ENCODE measurements at regions not wholly inside any gene's neighbourhood (a gene's known extent, or its start where the extent isn't known, plus 50 kb on each side); places are given as distances from the start of the nearest gene placed in this dataset.

DNA sequence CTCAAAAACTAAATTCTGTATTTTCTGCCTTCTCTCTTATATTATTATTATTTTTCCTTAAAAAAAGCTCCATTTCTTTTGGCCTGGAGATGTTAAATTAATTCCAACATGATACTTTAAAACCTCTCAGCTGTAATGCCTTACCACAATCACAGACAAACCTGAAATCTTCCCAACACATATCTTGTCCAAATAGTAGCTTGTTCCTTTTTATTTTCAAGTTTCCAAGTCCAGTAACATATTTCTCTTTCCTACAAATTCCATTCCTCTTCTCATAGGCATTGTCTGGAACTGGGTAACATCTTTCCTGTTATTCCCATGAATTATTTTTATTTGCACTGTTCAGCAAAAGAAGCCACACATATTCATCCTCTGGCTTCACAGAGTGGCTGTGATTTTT, 137.0 kb downstream of the SLITRK6 start:
- no peak for DNase-seq

DNA sequence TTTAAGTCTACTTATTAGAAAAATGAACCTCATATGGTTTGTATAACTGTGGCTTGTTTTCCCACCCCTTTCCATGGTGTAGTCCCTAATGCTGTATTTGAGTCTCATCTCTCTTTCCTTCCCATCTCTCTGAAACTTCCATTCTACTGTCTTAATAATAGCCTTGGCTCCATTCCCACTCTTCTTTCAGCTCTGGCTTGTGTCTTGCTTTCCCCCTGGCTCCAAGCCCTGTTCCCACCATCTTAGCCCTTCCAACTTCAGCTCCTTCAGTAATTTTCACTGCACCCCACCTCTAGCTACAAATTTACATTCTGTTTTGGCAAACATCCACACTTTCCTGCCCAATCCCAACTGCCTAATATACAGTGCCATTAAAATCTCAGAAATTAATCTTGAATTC, 137.5 kb downstream of the SLITRK6 start:
- no peak for DNase-seq

DNA sequence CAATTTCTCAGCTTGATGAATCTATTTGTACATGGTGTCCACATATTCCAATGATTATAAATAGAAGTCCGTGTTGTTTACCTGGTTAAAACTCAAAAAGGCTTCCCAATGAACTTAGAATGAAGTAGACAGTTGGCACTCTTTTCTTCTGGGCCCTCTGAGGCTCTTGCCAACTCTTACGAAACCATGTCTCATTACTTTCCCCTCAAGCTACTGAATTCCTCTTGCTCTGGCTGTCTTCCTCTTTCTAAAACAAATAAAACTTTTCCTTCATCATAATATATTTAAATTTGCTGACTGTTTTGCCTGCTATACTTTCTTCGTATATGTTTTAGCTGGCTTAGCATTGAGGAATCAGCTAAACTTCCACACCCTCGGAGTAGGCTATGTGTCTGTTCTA, 139.7 kb downstream of the SLITRK6 start:
- DNase-seq = no peak

DNA sequence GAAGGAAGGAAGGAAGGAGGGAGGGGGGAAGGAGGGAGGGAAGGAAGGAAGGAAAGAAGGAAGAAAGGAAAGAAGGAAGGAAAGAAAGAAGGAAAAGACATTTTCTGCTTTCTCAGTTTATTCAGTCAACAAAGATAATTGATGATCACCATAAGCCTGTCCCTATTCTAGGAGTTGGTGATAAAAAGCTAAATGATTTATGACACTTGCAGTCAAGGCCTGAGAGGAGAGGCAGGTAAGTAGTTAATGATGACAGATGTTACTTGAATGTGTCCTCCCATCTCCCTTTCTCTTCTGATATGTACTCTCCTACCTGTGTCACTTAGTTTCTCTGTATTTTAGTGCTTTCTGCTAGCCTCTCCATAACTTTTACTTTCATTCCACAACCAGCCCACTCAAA, 141.3 kb downstream of the SLITRK6 start:
- DNase-seq = no peak

GRCh38 chr13:85655040-85655439, 144.2 kb downstream of the SLITRK6 start:
- no peak for DNase-seq

- no peak for DNase-seq
Measured at GRCh38 chr13:85654227-85654626, 145.0 kb downstream of the SLITRK6 start.

GRCh38 chr13:85653681-85654080, 145.5 kb downstream of the SLITRK6 start:
- no peak for DNase-seq

- DNase-seq = no peak
Measured at GRCh38 chr13:85652491-85652890, 146.7 kb downstream of the SLITRK6 start.

GRCh38 chr13:85651440-85651839, 147.8 kb downstream of the SLITRK6 start:
- DNase-seq = no peak

GRCh38 chr13:85650613-85651012, 148.6 kb downstream of the SLITRK6 start:
- DNase-seq = no peak

- no peak for DNase-seq
Measured at GRCh38 chr13:85640727-85641126, 158.5 kb downstream of the SLITRK6 start.

- no peak for DNase-seq
Measured at GRCh38 chr13:85638815-85639393, 160.3 kb downstream of the SLITRK6 start.

- DNase-seq = no peak
Measured at GRCh38 chr13:85638265-85638664, 161.0 kb downstream of the SLITRK6 start.

- DNase-seq = no peak
Measured at GRCh38 chr13:85632526-85633195, 166.6 kb downstream of the SLITRK6 start.

DNA sequence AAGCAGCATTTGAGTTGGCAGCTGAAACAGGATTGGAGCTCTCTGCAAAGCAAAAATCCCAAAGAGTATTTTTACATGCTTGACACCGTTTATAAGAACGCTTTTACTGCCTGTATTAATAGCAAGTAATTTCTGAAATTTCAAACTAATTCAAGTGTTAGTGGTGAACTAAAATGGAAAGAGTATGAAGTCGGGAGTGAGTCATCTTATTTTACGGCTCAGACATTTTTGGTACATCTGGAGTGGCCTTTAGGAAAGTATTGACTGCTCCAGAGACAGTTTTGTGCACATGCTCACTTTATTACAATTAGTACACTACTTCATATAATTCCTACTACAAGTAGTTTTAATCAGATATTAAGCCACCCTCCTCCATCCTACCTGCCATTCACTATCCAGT, 167.4 kb downstream of the SLITRK6 start:
- DNase-seq = no peak

- no peak for DNase-seq
Measured at GRCh38 chr13:85626603-85627002, 172.6 kb downstream of the SLITRK6 start.

GRCh38 chr13:85619321-85619720, 179.9 kb downstream of the SLITRK6 start:
- DNase-seq = no peak

DNA sequence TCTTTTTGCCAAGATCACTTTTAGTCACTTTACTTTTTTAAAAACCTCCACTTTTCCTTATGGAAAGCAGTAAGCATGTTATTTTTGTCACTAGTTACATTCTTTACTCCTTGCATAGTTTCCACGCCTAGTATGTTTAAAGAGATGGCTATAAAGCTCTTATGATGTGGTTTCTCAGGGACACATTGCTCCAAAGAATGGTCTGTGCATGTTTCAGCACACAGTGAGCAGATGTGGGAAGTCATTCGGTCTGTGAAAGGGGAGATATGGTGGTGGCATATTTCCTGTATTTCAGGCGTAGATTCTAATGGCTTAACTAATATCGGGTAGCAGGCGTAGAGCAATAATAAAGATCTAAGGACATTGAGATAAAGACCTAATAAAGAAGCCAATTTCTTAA, 180.7 kb downstream of the SLITRK6 start:
- DNase-seq = no peak

DNA sequence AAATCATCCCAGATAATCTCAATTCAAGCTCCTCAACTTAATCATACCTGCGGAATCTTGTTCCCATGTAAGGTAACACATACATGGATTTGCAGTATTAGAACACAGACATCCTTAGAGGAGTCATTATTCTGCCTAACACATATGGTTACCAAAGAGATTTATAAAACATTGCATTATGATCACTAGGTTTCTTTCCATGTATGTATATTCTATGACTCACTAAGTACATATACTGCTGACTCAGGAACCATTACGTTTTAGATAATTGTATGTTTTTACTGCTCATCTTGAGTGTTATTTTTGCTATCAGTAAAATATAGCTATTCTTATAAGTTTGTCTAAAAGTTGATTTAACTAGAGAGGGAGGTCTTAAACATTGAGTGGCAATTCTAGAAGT, 182.9 kb downstream of the SLITRK6 start:
- no peak for DNase-seq

GRCh38 chr13:85615031-85615430, 184.2 kb downstream of the SLITRK6 start:
- DNase-seq = no peak

GRCh38 chr13:85610024-85610423, 189.2 kb downstream of the SLITRK6 start:
- DNase-seq = no peak

DNA sequence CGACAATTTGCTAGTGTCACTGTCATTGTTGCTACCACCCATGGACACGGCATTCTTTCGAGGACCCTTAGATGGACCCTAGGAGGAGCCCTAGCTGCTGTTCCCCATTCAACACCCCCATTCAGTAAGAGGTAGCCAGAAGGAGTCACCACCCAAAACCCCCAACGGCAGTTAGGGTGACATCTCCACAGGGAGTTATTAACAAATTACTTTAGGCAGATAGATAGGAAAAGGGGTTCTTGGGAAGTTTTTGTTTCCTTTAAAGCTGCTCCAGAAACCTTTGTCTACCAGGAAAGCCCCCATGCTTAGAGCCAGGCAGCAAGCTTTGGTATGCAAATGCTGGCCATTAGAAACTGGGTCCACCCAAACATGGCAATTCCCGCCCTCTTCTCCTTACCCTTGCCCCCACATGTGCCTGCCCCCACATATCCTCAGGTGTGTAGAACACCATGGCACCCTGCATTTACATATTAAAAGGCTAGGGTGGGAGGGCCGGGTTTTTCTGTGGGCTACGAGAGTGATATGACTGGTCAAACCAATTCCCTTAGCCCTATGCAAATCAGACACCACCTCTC, 190.9 kb downstream of the SLITRK6 start:
- no peak for DNase-seq

DNA sequence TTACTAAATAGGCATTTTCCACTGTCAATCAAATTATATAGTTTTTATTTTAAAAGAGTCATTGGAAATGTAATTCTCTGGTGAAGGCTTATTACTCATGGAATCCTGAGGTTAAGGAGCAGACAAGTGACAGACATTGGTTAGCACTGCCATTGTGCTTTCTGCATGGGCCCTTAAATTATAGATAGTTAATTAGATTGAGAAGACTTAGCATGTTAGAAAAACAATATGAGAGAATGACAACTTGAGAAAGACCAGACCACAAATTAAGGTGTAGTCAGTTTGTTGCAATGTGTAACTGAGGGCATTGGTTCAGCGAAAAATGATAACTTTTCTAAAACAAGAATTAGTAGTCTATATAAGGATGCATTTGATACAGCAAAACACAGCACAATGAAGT, 195.5 kb downstream of the SLITRK6 start:
- DNase-seq = no peak

DNA sequence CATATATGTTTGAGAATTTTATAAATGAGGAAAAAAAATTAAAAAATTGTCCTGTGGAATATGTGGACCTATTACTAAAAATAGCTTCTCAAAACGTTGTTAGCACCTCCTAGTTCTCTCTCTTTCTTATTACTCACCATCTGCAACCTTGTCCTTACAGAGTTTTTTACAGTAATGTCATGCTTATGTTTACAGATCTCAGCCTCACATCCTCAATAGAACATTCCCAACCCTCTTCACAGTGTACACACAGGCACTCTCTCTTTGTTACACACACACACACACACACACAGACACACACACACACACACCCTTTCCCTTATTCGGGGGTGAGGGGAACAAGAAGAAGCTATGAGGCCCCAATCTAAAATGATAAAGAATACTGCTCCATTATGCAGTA, 197.7 kb downstream of the SLITRK6 start:
- DNase-seq = no peak

Measured in activated naive CD4-positive, alpha-beta T cell treated with Interleukin-2 at 50 U/mL for 16 hours (primary cell).